NCI-H2227 (cell line): ENCODE measurements at regions not wholly inside any gene's neighbourhood (a gene's known extent, or its start where the extent isn't known, plus 50 kb on each side); places are given as distances from the start of the nearest gene placed in this dataset.

Experiments used
- DNase-seq: peaks from one replicate; lab custom pipeline; 2025; ENCODE audit not compliant: unreplicated experiment; lab: John Stamatoyannopoulos, UW

DNA sequence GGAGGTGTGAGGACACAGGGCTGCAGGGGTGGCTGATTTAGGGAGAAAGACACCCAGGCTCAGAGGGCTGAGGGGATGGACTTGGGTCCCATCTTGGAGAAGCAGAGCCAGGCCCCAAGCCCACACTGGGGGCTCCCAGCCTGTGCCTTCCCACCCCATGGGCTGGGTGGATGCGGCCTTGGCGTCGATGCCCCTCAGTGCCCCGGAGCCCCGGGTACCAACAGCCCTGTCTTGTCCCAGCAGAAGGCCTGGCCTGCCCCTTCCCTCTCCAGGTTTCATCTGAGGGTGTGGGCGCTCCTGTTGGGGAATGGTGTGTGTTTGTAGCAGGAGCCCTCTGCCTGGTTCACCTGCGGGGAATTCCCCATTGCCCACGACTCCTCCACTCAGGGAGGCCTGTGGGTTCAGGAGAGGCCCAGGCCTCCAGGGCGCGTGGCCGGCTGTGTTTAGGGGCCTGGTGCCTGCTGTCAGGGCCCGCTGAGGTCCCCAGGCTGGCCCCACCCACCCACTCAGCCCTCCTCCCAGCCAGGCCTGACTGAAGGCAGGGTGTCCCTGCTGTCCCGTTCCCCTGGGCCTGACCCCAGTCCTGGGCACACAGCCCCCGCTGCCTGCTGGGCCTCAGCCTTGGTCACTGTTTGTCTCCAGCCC, 51.1 kb upstream of the BEGAIN start:
- no peak for DNase-seq

DNA sequence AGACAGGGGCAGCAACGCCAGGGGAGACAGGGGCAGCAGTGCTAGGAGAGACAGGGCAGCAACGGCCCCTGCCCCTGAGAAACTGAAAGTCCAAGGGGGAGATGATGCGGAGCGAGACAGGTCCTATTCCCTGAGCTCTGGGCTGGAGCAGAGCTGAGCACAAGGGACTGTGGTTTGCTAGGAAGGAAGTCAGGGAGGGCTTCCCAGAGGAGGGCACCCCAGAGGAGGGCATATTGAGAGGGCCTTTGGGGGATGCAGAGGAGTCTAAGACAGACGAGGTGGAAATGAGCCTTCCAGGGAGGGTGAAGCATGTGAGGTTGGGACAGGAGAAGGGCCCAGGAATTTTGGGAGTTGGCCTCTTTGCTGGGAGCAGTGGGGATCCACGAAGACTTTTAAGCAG, 52.1 kb upstream of the BEGAIN start:
- no peak for DNase-seq

DNA sequence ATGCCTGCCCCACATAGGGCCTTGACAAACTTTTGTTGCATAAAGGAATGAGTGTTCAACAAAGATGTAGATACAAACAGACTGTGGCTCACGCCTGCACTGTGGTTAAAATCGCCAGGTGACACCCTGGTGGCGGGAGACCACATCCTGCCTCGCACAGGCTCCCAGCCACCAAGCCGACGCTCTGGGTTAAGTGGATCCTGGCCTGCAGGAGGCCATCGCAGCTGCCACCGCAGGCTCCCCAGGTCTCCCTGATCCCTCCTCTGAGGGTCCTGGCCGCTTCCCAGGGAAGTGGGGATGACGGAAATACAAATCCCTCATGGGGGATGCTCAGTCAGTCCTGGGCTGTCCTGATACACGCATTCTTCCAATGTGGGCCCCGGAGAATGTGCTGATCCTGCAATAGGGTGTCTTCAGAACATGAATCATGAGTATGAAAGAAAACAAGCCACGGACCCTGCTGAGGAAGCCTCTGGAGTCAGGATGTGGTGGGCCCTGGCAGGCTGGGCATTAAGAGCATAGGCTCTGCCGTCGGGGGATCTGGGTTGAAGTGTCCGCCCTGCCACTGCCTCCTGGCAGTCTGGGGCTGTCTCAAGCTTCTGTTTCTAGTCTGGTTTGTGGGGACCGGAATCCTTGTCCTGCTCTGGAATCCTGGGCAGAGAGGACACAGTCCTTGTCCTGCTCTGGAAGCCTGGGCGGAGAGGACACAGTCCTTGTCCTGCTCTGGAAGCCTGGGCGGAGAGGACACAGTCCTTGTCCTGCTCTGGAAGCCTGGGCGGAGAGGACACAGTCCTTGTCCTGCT, 53.5 kb upstream of the BEGAIN start:
- DNase-seq: no peak

DNA sequence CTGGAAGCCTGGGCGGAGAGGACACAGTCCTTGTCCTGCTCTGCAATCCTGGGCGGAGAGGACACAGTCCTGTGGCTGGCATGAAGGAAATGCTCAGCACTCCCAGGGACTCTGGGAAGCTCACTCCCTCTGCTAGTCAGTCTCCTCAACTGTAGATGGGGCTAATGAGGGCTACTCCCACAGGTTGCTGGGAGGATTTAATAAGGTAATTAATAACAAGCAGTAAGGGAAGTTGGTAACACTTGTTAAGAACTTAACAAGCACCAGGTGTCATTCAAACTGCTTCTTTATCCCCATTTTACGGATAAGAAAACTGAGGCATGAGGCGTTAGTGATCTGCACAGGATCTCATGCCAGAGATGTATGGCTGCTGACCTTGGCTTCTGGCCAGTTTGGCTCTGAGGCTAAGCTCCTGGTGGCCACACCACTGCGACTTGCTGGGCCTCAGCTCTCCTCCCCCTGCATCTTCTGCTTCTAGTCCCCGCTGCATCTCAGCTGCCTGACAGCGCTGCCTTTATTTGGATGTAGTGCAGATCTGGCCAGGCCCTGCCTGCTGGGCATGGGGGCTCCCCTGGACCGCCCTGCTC, 54.1 kb upstream of the BEGAIN start:
- DNase-seq: no peak

DNA sequence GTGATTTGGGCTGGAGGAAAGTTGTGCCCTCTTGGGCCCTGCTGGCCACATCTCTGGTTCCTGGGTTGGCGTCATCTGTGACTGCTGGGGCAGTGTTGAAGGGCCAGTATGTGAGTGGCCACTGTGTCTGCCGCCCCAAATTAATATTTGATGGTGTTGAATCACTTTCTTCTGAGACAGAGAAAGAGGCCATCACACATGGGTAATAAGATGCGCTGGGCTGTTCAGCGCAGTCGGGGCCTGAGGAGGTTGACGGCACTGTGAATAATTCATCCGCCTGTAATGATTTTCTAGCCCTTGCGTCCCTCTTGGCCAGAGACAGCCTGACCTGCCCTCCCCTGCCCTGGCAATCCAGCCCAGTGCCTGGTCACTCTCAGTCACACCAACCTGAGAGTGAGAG, 56.2 kb upstream of the BEGAIN start:
- no peak for DNase-seq

DNA sequence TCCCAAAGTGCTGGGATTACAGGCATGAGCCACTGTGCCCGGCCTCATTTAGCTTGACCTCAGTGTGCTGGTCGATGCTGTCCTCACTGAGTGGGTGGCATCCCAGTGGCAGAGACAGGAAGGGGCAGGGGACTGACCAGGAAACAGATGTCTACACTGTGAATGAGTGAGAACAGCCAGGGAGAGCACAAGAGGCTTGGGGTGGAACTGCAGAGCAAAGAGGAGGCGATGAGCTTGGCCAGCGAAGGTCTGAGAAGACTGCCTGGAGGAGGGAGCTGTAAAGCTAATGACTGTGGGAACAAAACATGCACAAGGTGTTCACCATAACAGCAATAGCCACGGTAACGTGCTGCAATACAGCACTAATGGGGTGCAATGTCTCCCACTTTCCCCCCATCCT, 57.2 kb upstream of the BEGAIN start:
- DNase-seq: no peak

DNA sequence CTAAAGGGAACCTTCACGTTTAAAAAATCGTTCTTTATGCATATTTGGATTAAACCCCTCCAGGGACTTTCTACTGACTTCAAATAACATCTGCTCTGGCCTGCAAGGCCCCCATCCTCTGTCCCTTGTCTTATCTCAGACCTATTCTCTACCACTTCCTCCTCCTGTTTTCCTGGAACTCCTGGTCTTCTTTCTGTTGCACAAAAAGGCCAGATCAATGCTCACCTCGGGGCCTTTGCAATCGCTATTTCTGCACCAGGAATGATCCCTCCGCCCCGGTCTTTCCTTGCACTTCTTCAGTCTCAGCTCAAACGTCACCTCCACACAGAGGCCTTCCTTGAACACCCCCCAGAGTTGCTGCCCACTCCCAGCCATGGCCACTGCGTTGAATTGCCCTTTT, 57.6 kb upstream of the BEGAIN start:
- DNase-seq: no peak

DNA sequence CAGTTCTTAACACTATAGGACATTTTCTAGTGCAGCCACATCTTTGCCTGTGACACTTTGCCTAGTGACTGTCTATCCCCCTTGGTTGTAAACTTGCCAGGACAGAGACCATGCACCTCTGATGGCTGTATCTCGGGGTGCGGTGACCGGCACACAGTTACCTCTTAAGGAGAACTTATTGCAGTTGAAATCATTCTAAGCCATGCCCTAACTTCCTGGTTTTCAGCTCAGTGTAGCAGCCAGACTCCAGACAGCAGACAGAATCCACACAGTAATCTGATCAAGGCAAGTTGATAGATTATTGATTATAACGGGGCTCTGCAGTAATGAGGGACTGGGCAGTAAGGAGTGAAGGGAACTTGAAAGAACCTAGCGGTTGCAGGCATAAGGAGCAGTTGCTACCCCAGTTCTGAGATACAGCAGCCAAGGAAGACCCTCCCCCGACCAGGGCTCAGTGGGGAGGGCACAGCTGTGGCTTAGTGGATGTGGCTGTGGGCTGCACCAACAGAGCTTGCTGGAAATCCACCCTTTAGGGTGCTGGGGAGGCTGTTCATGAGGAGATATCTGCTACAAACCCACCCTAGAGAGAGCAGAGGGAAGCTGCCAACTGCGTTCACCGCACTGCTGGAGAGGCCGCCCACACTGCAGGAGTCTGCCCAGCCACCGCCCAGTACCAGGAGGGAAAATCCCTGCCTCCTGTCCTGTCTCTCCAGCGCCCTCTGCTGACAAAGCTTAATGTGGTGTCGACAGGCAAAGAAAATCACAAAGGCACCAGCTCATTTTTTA, 58.2 kb upstream of the BEGAIN start:
- peak; percentile 86 for DNase-seq

DNA sequence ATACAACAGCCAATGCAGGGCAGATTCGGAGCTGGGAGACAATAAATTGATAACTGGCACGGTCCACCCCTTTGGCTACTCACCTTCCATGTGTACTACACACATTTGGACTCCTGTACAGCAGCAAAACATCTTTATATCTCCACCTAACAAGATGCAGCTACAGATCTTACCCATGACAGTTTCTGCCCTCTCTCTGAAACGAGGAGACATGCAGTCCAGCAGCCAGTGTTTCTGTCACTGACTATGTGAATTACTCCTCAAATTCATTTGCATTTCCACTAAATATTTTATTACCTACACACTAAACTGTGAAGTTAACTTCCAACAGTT, 58.7 kb upstream of the BEGAIN start:
- DNase-seq: no peak

DNA sequence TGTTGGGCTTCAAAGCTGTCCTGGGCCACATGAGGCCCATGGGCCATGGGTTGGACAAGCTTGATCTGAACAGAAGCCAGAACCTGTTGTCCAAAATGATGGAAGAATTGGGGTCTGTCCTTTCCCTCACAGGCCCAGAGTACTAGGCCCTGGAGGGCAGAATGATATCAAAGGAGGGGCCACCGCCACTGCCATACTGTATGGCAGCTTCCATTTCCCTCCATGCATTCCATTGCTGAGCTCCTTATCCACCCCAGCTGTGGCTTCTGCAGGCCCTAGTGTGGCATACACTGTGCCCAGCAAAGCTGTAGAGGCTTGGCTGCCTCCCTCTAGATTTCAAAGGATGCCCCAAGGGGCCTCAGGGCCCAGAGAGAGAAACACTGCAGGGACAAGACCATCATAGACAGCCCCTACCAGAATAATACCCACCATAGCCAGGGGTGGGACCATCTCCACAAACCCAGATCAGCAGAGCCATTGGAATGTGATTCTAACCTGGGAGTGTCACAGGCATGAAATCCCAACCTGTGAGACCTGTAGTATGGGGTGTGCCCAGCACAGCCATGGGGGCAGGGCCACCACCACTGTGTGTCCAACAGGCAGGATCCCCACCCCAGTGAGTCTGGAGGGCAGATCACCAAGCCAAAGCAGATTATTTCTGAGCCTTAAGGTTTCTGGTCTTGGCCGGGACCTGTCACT, 61.4 kb upstream of the BEGAIN start:
- DNase-seq: no peak

DNA sequence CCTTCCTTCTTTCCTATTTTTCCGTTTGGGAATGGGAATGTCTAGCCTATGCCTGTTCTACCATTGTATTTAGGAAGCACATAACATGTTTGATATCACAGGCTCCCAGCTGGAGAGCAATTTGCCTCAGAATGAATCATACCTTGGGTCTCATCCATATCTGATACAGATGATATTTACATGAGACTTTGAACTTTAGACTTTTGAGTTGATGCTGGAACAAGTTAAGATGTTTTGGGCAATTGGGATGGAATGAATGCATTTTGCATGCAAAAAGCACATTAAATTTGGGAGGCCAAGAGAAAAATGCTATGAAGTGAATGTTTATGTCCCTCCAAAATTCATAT, 61.9 kb upstream of the BEGAIN start:
- DNase-seq: no peak

DNA sequence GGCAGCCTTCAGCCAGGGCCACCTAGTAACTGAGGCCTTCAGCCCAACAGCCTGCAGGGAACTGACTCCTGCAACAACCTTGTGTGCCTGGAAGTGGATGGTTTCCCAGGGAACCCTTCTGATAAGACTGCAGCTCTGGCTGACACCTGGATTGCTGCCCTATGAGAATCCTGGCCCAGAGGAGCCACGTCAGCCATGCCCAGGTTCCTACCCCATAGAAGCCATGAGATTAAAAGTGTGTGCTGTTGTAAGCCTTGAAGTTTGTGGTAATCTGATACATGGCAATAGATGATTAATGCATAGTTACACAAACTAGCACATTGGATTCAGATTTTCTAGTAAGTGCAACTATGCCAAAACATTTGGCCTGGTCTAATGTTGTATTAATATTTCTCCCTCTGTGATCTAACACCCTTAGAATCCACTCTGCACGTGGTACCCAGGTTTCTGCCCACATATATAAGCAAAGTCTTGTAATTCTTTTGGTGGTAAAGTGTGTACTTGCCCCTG, 64.8 kb upstream of the BEGAIN start:
- DNase-seq: no peak

DNA sequence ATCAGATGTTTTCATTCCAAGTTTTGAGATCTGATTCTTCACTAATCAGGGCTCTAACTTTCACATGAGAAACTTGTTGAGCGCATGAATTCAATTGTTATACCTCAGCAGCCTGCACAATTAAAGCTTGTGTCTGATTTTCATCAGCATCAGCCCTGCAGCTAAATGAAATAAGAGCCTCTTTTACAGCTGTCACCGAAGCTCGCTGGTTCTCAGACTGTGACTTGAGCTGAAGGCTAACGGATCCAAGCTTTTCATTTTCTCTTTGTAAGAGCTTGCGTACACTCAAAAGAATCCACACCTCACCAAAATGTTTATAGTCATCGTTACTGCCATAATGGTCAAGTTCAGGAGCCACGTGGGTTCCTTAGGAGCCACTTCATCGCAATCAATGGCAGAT, 65.5 kb upstream of the BEGAIN start:
- DNase-seq: no peak

DNA sequence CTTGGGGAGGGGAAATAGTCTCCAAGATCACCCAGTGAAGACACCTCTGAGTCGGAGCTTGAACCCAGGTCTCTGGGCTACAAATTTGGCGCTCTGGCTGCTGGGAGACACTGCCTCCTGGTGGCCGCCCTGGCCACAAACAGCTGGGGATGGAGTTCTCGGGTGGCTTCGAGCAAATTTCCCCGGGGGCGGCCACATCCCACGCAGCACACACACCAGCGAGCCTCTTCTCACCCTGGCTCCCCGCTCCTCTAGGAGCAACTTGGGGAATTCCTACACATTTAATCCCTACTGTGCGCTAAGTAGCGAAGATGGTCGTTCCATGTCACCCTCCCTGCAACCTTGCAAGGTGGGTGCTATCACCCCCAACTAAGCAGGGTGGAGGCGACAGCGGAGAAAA, 66.2 kb upstream of the BEGAIN start:
- no peak for DNase-seq

DNA sequence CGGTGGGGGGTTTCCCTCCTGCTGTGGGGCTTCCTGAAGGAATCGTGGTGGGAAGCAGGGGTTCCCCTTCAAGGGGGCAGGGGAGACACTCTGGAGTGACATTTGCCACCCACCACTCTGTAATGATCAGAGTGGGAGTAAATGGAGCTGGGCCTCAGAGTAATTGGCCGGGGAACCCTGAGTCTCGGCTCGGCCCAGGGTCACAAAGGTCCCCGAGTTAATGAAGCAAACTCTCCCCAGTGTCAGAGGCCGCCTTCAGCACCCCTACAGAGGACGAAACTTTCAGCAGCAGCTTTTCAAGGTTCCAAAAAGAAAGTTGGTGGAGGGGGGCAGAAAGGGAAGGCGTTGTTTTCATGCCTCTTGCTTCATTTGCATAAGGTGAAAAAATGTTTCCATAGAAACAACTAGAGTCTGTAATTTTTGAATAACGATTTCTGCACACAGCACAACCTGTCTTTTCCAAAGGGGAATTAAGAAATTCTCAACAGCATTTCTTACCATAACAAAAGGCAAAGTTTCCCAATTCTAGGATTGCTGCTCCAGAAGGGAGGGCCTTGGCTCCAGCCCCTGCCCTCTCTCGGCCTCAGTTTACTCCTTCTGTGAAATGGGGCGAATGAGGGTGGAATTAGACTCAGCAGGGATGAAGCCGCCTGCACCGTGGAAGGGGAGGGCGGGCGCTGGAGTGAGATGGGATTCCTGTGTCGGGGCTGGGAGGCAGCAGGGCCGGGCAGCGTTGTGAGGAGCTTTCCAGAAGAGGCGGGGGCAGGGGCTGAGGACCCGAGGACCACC, 67.0 kb upstream of the BEGAIN start:
- DNase-seq: peak; percentile 17

DNA sequence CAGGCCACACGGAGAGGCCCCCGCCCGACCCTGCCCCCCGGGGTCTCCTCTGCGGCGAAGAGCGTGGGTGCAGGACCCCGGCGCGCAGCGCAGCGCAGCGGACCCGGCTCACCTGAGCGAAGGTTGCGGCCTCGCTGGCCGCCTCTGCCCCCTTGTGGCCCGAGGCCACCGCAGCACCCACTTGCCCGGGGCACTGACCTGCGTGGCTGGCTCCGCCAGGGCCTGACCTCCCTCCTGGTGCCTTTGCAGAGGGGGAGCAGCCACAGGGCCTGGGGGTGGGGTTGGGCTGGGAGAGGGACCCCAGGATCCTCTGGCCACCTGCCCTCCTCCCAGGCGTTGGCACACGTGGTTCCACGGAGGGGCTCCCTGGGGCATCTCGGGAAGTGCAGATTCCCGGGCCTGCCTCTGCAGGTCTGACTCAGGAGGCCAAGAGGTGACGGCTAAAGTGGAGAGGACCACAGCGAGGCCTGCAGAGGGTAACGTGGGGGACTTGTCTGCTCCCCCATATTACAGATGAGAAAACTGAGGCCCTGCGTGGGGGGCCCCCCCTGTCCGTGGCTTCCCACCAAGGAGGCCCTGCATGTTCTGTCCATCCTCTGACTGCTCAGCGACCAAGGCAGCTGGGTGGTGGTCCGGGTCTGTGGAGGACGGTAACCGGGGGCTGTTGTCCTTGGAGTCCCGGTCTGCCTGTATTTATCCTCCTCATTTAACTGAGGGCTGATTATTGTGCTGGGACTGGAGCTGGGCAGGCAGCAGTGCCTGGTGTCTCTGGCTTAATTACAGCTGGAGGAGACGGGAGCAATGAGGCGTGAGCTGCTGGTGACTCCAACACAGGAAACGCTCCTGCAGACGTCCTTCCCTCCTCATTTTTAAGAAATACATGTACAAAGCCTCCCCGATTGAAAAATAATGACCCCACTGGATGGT, 67.9 kb upstream of the BEGAIN start:
- DNase-seq: peak; percentile 24

DNA sequence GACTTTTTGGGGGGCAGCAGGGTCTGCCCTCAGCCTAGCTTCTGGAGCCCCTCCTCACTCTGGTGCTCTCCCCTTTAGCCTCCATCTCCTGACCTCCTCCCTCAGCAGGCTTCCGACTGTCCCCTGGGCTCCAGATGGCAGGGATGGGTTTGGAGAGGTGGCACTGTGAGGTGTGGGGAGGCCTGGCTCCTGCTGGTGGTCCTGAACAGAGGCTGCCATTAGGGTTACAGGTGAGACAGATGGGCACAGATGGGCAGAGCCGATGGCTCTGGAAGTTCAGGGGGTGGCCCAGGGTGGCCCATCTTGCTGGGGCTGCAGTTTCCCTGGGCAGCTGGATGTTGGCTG, 68.5 kb upstream of the BEGAIN start:
- no peak for DNase-seq

DNA sequence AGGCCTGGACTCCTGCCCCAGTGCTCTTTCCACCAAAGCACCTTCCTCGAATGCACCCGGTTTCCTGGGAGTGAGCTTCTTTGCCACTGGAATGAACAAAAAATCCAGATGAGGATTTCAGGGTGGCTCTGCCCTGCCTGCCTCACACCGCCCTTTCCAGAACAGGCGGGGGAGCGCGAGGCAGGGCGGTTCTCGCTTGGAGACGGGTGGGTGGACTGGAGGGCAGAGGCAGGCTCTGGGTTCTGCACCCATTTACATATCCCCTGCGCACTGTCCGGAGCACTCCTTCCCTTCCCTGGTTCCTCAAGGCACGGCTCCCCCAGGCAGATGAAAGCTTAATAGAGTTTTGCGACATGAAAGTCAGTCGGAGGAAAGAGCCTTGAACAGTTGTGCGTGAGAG, 69.7 kb upstream of the DLK1 start:
- DNase-seq: no peak

DNA sequence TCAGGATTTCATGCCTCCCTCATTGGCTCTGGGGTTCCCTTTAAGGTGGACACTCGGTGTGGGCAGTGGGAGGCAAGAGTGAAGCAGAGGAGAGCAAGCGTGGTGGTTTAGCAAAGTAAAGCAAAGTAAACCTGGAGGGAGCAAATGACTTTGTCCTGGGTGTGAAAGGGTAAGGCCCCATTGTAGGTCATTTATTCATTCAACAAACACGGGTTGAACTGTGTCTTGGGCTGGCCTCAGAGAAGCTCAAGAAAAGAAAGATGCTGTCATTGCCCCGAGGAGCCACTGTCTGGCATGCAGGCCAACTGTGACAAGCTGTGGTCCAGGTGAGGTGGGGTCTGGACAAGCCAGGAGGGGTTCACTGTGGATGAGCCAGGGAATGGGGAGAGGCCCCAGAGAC, 68.9 kb upstream of the DLK1 start:
- no peak for DNase-seq
